PC-3 (cell line): ENCODE measurements at regions not wholly inside any gene's neighbourhood (a gene's known extent, or its start where the extent isn't known, plus 50 kb on each side); places are given as distances from the start of the nearest gene placed in this dataset.

Source experiments
- ATAC-seq: fragments of 200-7000 bp; cut with Tn5 transposase; 2 replicates; pipeline ENCODE4 v1.9.1; 2020; ENCODE audit warnings: mild to moderate bottlenecking, moderate library complexity
- BruUV-seq: library from RNA; stranded (reverse); fragments of 400-500 nt; replicated peaks from 2 replicates; lab custom pipeline; 2021; lab: Mats Ljungman, UMichigan
- CTCF ChIA-PET: fragments of 300-600 bp; sonication (Branson Sonifier 250); formaldehyde crosslinking; loops from one replicate; lab custom pipeline; 2022; ENCODE audit warnings: antibody characterized with exemption; lab: Charles Lee
- POLR2A ChIA-PET: fragments of 300-600 bp; sonication (Branson Sonifier 250); formaldehyde crosslinking; loops from one replicate; lab custom pipeline; 2022; ENCODE audit warnings: antibody characterized with exemption; ENCODE audit not compliant: unreplicated experiment; lab: Charles Lee
- DNase-seq: peaks from one replicate; pipeline ENCODE4 v3.0.0-alpha.2; 2015
- H2AFZ ChIP-seq: fragments of 300-600 bp; sonication (generic); 2 replicates; pipeline ENCODE4 v1.6.0; 2016; ENCODE audit warnings: antibody characterized with exemption, low read length
- H3F3A ChIP-seq: fragments of 300-600 bp; sonication (generic); one replicate; pipeline ENCODE4 v1.6.0; 2017; ENCODE audit warnings: antibody characterized with exemption, low read length, control low read depth, mild to moderate bottlenecking; ENCODE audit not compliant: unreplicated experiment
- H3K27ac ChIP-seq: fragments of 300-600 bp; sonication (generic); 2 replicates; pipeline ENCODE4 v1.5.1; 2016; ENCODE audit warnings: mild to moderate bottlenecking, low read length
- H3K27me3 ChIP-seq: fragments of 300-600 bp; sonication (generic); 2 replicates; pipeline ENCODE4 v1.6.1; 2016; ENCODE audit warnings: low read length, mixed read lengths
- H3K36me3 ChIP-seq: fragments of 300-600 bp; sonication (generic); 2 replicates; pipeline ENCODE4 v1.6.1; 2016; ENCODE audit warnings: low read depth, mixed run types, low read length, mixed read lengths
- H3K4me1 ChIP-seq: fragments of 300-600 bp; sonication (generic); 2 replicates; pipeline ENCODE4 v1.5.1; 2016; ENCODE audit warnings: low read length; ENCODE audit not compliant: insufficient read depth
- H3K4me2 ChIP-seq: fragments of 300-600 bp; sonication (generic); 2 replicates; pipeline ENCODE4 v1.6.0; 2016; ENCODE audit warnings: low read length
- H3K4me3 ChIP-seq: fragments of 300-600 bp; sonication (generic); 2 replicates; pipeline ENCODE4 v1.5.1; 2016; ENCODE audit warnings: mild to moderate bottlenecking, low read length, mixed read lengths
- H3K79me2 ChIP-seq: fragments of 300-600 bp; sonication (generic); 2 replicates; pipeline ENCODE4 v1.6.1; 2017; ENCODE audit warnings: low read length, mixed read lengths
- H3K9ac ChIP-seq: fragments of 300-600 bp; sonication (generic); 2 replicates; pipeline ENCODE4 v1.6.0; 2016; ENCODE audit warnings: mild to moderate bottlenecking, low read length
- H3K9me2 ChIP-seq: fragments of 300-600 bp; sonication (generic); replicated peaks from 2 replicates; pipeline ENCODE4 v1.6.1; 2016; ENCODE audit warnings: mixed run types, low read length, mixed read lengths
- H3K9me3 ChIP-seq: fragments of 300-600 bp; sonication (generic); 2 replicates; pipeline ENCODE4 v1.6.1; 2016; ENCODE audit warnings: low read length, mixed read lengths
- H4K20me1 ChIP-seq: fragments of 300-600 bp; sonication (generic); 2 replicates; pipeline ENCODE4 v1.6.1; 2016; ENCODE audit warnings: low read length, mixed read lengths
- EZH2 ChIP-seq: fragments of 300-600 bp; sonication (generic); IDR thresholded peaks from one replicate; pipeline ENCODE4 v1.6.1; 2017; ENCODE audit warnings: antibody characterized with exemption, mild to moderate bottlenecking, low read length; ENCODE audit not compliant: unreplicated experiment
- EZH2phosphoT487 ChIP-seq: fragments of 300-600 bp; sonication (generic); IDR thresholded peaks from 2 replicates; pipeline ENCODE4 v1.6.1; 2018; ENCODE audit warnings: mild to moderate bottlenecking, antibody characterized with exemption, low read length, borderline replicate concordance
- intact Hi-C: fragments of 100-400 bp; cut with micrococcal nuclease; formaldehyde crosslinking; loops from 2 replicates; pipeline ENCODE4 v1.9.0; 2023
- TF ChIP-seq, protein P1 (sequence below): fragments of 300-600 bp; sonication (generic); conservative IDR thresholded peaks from 2 replicates; pipeline ENCODE4 v1.5.1; 2017; ENCODE audit warnings: antibody characterized with exemption, low read depth, mild to moderate bottlenecking, low read length

DNA sequence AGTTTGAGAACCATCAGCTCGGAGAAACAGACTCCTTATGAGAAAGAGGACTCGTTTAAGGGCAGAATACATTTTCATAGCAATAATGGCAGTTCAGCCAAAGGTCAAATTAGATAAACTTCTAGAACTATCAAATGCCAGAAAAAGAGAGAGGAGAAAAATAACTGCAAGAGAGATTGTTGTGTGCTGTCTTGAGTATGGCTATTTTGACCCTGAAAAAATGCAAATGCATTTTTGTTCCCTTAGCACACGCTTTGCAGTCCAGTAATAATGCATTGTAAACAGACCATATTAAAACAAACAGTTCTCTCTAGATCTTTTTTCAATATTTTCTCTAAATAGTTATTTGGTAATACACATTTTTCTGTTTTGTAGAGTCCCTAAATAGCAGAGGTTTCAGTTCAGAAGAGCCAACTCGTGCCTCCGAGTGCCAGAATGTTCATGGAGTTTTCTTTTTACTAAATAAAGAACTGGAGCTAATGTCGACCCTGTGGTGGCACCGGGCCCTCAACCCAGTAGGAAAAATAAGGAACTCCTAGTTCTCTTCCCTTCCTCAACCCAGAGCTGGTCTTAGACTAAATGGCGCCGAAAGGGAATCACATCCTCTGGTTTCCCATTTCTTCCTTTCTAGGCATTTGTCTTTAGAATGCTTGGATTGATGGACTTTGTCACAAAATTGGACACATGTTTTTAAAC lies 298.0 kb downstream of the MAP2K4 start:
- Histone ChIP-seq H3F3A (no peaks in the 10 kb centered on the region), H3K9me2 (no peaks in the 10 kb centered on the region), H3K27me3 (0 out of 2 replicates have a peak, but pooled peaks cover 4% of the 10 kb centered on the region), H3K4me2 (no peak overlapping the region), H3K4me3 (no peak overlapping the region), H3K9me3 (0 out of 2 replicates have a peak, but pooled peaks cover 11% of the 10 kb centered on the region), H2AFZ (no peak overlapping the region), H3K4me1 (no peaks in the 10 kb centered on the region), H3K79me2 (no peaks in the 10 kb centered on the region), H3K36me3 (no peaks in the 10 kb centered on the region), H3K9ac (no peak overlapping the region), H4K20me1 (no peaks in the 10 kb centered on the region), H3K27ac (no peak overlapping the region)
- ATAC-seq (no peak), DNase-seq (no peak)
- no TSS peak for BruUV-seq
- CTCF ChIA-PET = no interaction called here
- POLR2A ChIA-PET = no interaction called here
- intact Hi-C loops = no loop called here
- TF ChIP-seq, protein P1, sequence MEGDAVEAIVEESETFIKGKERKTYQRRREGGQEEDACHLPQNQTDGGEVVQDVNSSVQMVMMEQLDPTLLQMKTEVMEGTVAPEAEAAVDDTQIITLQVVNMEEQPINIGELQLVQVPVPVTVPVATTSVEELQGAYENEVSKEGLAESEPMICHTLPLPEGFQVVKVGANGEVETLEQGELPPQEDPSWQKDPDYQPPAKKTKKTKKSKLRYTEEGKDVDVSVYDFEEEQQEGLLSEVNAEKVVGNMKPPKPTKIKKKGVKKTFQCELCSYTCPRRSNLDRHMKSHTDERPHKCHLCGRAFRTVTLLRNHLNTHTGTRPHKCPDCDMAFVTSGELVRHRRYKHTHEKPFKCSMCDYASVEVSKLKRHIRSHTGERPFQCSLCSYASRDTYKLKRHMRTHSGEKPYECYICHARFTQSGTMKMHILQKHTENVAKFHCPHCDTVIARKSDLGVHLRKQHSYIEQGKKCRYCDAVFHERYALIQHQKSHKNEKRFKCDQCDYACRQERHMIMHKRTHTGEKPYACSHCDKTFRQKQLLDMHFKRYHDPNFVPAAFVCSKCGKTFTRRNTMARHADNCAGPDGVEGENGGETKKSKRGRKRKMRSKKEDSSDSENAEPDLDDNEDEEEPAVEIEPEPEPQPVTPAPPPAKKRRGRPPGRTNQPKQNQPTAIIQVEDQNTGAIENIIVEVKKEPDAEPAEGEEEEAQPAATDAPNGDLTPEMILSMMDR = no peak
- no peak for TF ChIP-seq EZH2
- no peak for TF ChIP-seq EZH2phosphoT487

DNA sequence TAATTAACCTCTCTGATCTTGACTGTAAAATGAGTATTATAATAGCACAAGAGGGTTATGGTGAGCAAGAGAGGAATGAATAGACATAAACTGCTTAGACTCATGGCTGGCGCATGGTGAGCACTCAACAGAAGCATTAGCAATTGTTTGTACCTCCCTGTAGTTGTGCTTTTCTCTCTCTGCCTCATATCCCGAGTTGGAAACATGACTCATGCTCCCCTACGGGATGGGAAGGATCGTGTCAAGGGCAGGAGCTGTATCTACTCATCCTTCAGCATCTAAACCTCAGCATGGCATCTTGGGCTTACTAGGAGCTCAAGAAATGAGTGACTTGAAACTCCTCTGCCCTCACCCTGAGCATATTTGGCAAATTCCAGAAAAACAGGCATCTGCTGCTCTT lies 299.6 kb downstream of the MAP2K4 start:
- no peak overlapping the region for H3K4me3 ChIP-seq
- DNase-seq = no peak
- ATAC-seq = no peak
- no peaks in the 10 kb centered on the region for H3K79me2 ChIP-seq
- H3K27me3 ChIP-seq = 0 out of 2 replicates have a peak, but pooled peaks cover 4% of the 10 kb centered on the region
- intact Hi-C loops = no loop called here
- no peak overlapping the region for H3K27ac ChIP-seq
- H3K4me2 ChIP-seq = no peak overlapping the region
- H4K20me1 ChIP-seq = no peaks in the 10 kb centered on the region
- H2AFZ ChIP-seq = no peak overlapping the region
- H3K9me2 ChIP-seq = no peaks in the 10 kb centered on the region
- H3K9ac ChIP-seq = no peak overlapping the region
- no peaks in the 10 kb centered on the region for H3K36me3 ChIP-seq
- CTCF ChIA-PET = no interaction called here
- peaks cover 15% of the 10 kb centered on the region; the same call in 1 of the 2 replicates for H3K9me3 ChIP-seq
- BruUV-seq = no TSS peak
- POLR2A ChIA-PET = no interaction called here
- TF ChIP-seq, protein P1 = no peak
- TF ChIP-seq EZH2 (no peak), EZH2phosphoT487 (no peak)
- no peaks in the 10 kb centered on the region for H3K4me1 ChIP-seq
- H3F3A ChIP-seq = no peaks in the 10 kb centered on the region

DNA sequence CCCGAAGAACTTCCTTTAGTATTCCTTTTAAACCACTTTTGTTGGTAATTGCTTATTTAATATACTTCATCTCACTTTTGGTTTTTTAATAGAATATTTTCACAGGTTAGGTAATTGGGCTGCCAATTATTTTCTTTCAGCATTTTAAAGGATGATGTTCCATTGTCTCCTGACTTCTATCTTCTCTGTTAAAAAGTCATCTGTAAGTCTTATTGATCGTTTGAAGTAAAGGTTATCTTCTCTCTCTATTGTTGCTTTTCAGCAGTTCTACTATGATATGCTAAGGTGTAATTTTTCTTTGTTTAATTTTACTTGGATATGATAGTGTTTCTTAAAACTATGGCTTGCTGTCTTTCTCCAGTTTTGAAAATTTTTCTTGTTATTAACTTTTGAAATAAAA lies 307.5 kb downstream of the MAP2K4 start:
- no peak overlapping the region for H3K9ac ChIP-seq
- no peaks in the 10 kb centered on the region for H3F3A ChIP-seq
- peaks cover 46% of the 10 kb centered on the region for H3K9me3 ChIP-seq
- ATAC-seq = no peak
- H2AFZ ChIP-seq = no peak overlapping the region
- H3K79me2 ChIP-seq = no peaks in the 10 kb centered on the region
- H3K27me3 ChIP-seq = no peaks in the 10 kb centered on the region
- no peaks in the 10 kb centered on the region for H3K9me2 ChIP-seq
- POLR2A ChIA-PET = no interaction called here
- H3K36me3 ChIP-seq = no peaks in the 10 kb centered on the region
- no peak for DNase-seq
- no TSS peak for BruUV-seq
- H3K4me3 ChIP-seq = no peak overlapping the region
- H3K4me2 ChIP-seq = no peak overlapping the region
- no peaks in the 10 kb centered on the region for H4K20me1 ChIP-seq
- no peak overlapping the region for H3K27ac ChIP-seq
- CTCF ChIA-PET = no interaction called here
- TF ChIP-seq, protein P1 = no peak
- TF ChIP-seq EZH2 (no peak), EZH2phosphoT487 (no peak)
- intact Hi-C loops = no loop called here
- no peaks in the 10 kb centered on the region for H3K4me1 ChIP-seq
